Panc1 (cell line): ENCODE measurements at regions not wholly inside any gene's neighbourhood (a gene's known extent, or its start where the extent isn't known, plus 50 kb on each side); places are given as distances from the start of the nearest gene placed in this dataset.

Experiments used
- ATAC-seq: fragments of 200-7000 bp; cut with Tn5 transposase; 2 replicates; pipeline ENCODE4 v1.9.1; 2020; ENCODE audit warnings: mild to moderate bottlenecking, moderate library complexity
- BruUV-seq: library from RNA; stranded (reverse); fragments of 400-500 nt; replicated peaks from 2 replicates; lab custom pipeline; 2021; lab: Mats Ljungman, UMichigan
- CTCF ChIA-PET: fragments of 300-600 bp; sonication (Branson Sonifier 250); formaldehyde crosslinking; loops from one replicate; lab custom pipeline; 2022; ENCODE audit warnings: antibody characterized with exemption; lab: Charles Lee
- POLR2A ChIA-PET: fragments of 300-600 bp; sonication (Branson Sonifier 250); formaldehyde crosslinking; loops from one replicate; lab custom pipeline; 2022; ENCODE audit warnings: antibody characterized with exemption; lab: Charles Lee
- DNase-seq: peaks from one replicate; pipeline ENCODE4 v3.0.0-alpha.2; 2010; ENCODE audit warnings: low read depth, low spot score
- H3K27ac ChIP-seq: 2 replicates; pipeline ENCODE4 v1.5.1; 2011; ENCODE audit warnings: mild to moderate bottlenecking, low read length, inconsistent platforms
- H3K27me3 ChIP-seq: fragments of 200-500 bp; sonication (Bioruptor generic); 2 replicates; pipeline ENCODE4 v1.6.0; 2014; ENCODE audit warnings: low read length, inconsistent platforms; ENCODE audit not compliant: control insufficient read depth, insufficient read depth
- H3K36me3 ChIP-seq: fragments of 200-500 bp; sonication (Bioruptor generic); 2 replicates; pipeline ENCODE4 v1.5.1; 2014; ENCODE audit warnings: inconsistent platforms, mild to moderate bottlenecking, low read length, moderate library complexity; ENCODE audit not compliant: control insufficient read depth, insufficient read depth
- H3K4me1 ChIP-seq: 2 replicates; pipeline ENCODE4 v1.5.1; 2011; ENCODE audit warnings: inconsistent platforms, mild to moderate bottlenecking, low read length, moderate library complexity; ENCODE audit not compliant: control insufficient read depth, insufficient read depth
- H3K4me3 ChIP-seq, 2 experiments: 2 replicates each; pipeline ENCODE4 v1.5.1; 2011 to 2012; ENCODE audit warnings: low read depth in 2 of 2, low read length in 2 of 2, mild to moderate bottlenecking in 2 of 2, inconsistent platforms in 1 of 2, moderate library complexity in 1 of 2
- H3K9me3 ChIP-seq: fragments of 200-500 bp; sonication (Bioruptor generic); 2 replicates; pipeline ENCODE4 v1.5.1; 2014; ENCODE audit warnings: low read depth, mild to moderate bottlenecking, inconsistent platforms, low read length, moderate library complexity; ENCODE audit not compliant: control insufficient read depth, insufficient read depth
- POLR2AphosphoS5 ChIP-seq: IDR thresholded peaks from 2 replicates; pipeline ENCODE4 v1.6.1; 2012; ENCODE audit warnings: mild to moderate bottlenecking, low read depth, low read length, moderate library complexity
- SIN3A ChIP-seq: IDR thresholded peaks from 2 replicates; pipeline ENCODE4 v1.6.1; 2012; ENCODE audit warnings: low read depth, mild to moderate bottlenecking, low read length, moderate library complexity, borderline replicate concordance; ENCODE audit not compliant: insufficient read depth
- TCF7L2 ChIP-seq: IDR thresholded peaks from 2 replicates; pipeline ENCODE4 v1.6.1; 2011; ENCODE audit warnings: mild to moderate bottlenecking, low read depth, low read length, inconsistent platforms
- in situ Hi-C: cut with HindIII; loops from 2 replicates; pipeline ENCODE4 v1.10.0; 2016; ENCODE audit warnings: low sequenced_read_pairs, low pct_unique_long_range_greater_than_20kb
- intact Hi-C: fragments of 100-400 bp; cut with micrococcal nuclease; formaldehyde crosslinking; loops from one replicate; pipeline ENCODE4 v1.10.0; 2022; ENCODE audit not compliant: unreplicated experiment
- TF ChIP-seq, protein P1 (sequence below), 2 experiments: IDR thresholded peaks; 2 replicates each; pipeline ENCODE4 v1.6.1; 2011 to 2012; ENCODE audit warnings: low read depth in 2 of 2, control low read depth in 1 of 2, low read length in 1 of 2, mild to moderate bottlenecking in 1 of 2, moderate library complexity in 1 of 2; ENCODE audit not compliant: insufficient read depth in 1 of 2
- TF ChIP-seq, protein P2 (sequence below): fragments of 450-650 bp; IDR thresholded peaks from 2 replicates; pipeline ENCODE4 v1.5.1; 2017; ENCODE audit warnings: mild to moderate bottlenecking

DNA sequence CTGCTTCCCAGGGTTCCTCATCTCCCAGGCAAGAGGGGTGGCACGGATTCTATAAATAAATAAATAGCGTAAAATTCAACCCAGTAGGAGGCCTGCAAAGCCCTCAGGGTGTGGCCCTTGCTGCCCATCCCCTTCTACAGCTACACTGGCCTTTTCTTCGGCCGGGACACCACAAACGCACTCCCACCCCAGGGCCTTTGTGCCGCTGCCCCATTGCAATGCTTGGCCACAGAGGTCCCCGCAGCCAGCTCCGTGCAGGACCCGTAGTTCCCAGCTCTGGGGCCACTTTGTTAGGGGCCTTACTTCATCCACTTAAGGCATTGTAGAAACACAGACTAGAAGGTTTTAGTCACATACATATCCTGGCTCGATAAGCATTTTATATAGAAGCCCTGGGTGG lies 151.2 kb downstream of the ERMARD start:
- Histone ChIP-seq H3K9me3 (no peaks in the 10 kb centered on the region), H3K4me3 (no peak overlapping the region), H3K27ac (no peak overlapping the region), H3K36me3 (no peaks in the 10 kb centered on the region), H3K27me3 (no peaks in the 10 kb centered on the region), H3K4me1 (peaks cover 8% of the 10 kb centered on the region)
- BruUV-seq, result no TSS peak
- DNase-seq (no peak), ATAC-seq (no peak)
- intact Hi-C loops (no loop called here), in situ Hi-C loops (no loop called here)
- ChIA-PET CTCF (no interaction called here), POLR2A (no interaction called here)
- no peak for TF ChIP-seq TCF7L2
- TF ChIP-seq, protein P1, sequence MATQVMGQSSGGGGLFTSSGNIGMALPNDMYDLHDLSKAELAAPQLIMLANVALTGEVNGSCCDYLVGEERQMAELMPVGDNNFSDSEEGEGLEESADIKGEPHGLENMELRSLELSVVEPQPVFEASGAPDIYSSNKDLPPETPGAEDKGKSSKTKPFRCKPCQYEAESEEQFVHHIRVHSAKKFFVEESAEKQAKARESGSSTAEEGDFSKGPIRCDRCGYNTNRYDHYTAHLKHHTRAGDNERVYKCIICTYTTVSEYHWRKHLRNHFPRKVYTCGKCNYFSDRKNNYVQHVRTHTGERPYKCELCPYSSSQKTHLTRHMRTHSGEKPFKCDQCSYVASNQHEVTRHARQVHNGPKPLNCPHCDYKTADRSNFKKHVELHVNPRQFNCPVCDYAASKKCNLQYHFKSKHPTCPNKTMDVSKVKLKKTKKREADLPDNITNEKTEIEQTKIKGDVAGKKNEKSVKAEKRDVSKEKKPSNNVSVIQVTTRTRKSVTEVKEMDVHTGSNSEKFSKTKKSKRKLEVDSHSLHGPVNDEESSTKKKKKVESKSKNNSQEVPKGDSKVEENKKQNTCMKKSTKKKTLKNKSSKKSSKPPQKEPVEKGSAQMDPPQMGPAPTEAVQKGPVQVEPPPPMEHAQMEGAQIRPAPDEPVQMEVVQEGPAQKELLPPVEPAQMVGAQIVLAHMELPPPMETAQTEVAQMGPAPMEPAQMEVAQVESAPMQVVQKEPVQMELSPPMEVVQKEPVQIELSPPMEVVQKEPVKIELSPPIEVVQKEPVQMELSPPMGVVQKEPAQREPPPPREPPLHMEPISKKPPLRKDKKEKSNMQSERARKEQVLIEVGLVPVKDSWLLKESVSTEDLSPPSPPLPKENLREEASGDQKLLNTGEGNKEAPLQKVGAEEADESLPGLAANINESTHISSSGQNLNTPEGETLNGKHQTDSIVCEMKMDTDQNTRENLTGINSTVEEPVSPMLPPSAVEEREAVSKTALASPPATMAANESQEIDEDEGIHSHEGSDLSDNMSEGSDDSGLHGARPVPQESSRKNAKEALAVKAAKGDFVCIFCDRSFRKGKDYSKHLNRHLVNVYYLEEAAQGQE (IDR thresholded peaks at IDR 0.05; ENCODE audit: insufficient read depth in 1 of 2, low read depth in 2 of 2, low read length in 1 of 2), result no peak
- TF ChIP-seq SIN3A, result no peak
- TF ChIP-seq, protein P2, sequence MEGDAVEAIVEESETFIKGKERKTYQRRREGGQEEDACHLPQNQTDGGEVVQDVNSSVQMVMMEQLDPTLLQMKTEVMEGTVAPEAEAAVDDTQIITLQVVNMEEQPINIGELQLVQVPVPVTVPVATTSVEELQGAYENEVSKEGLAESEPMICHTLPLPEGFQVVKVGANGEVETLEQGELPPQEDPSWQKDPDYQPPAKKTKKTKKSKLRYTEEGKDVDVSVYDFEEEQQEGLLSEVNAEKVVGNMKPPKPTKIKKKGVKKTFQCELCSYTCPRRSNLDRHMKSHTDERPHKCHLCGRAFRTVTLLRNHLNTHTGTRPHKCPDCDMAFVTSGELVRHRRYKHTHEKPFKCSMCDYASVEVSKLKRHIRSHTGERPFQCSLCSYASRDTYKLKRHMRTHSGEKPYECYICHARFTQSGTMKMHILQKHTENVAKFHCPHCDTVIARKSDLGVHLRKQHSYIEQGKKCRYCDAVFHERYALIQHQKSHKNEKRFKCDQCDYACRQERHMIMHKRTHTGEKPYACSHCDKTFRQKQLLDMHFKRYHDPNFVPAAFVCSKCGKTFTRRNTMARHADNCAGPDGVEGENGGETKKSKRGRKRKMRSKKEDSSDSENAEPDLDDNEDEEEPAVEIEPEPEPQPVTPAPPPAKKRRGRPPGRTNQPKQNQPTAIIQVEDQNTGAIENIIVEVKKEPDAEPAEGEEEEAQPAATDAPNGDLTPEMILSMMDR, result no peak
- no peak for TF ChIP-seq POLR2AphosphoS5

DNA sequence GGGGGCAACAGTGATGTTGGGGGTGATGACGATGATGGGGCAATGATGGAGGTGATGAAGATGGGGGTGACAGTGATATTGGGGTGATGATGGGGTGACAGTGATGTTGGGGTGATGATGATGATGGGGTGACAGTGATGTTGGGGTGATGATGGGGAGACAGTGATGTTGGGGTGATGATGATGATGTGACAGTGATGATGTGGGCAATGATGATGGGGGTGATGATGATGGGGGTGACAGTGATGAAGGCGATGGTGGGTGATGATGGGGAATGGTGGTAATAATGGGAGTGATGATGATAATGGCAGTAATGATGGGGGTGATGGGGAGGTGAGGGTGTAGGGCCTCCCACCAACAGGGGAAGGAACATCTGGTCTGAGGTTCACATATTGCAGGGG lies 150.6 kb downstream of the ERMARD start:
- no peaks in the 10 kb centered on the region for H3K36me3 ChIP-seq
- H3K27me3 ChIP-seq, result no peaks in the 10 kb centered on the region
- peaks cover 8% of the 10 kb centered on the region for H3K4me1 ChIP-seq
- DNase-seq, result no peak
- in situ Hi-C loops (no loop called here), intact Hi-C loops (no loop called here)
- H3K4me3 ChIP-seq, result no peak overlapping the region
- ChIA-PET CTCF (no interaction called here), POLR2A (no interaction called here)
- TF ChIP-seq SIN3A, result no peak
- TF ChIP-seq, protein P2, result no peak
- BruUV-seq, result no TSS peak
- no peak for ATAC-seq
- H3K27ac ChIP-seq, result no peak overlapping the region
- H3K9me3 ChIP-seq, result no peaks in the 10 kb centered on the region
